ENCODE measurements at regions not wholly inside any gene's neighbourhood (a gene's known extent, or its start where the extent isn't known, plus 50 kb on each side); places are given as distances from the start of the nearest gene placed in this dataset.

- no peak for FAIRE-seq
Measured at GRCh38 chr17:34113089-34113488, 142.0 kb upstream of the CCL2 start.

DNA sequence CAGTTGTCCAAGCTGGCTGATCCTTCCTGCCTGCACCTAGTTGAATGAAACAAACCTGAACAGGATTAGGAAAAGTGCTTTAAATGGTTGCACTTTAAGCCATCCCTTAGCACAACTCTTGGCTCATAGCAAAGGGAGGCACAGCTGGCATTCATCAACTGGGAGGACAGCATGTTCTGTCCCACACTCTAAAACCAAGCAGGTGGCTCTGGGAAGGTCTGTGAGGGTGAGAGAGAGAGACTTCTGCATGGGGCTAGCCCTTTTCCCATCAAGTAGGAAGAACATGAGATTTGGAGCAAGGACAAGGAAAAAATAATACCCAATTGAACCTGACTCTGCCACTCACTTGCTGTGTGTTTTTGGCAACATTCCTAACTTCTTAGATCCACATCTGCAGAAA, 140.9 kb upstream of the CCL2 start:
- no peak for FAIRE-seq

DNA sequence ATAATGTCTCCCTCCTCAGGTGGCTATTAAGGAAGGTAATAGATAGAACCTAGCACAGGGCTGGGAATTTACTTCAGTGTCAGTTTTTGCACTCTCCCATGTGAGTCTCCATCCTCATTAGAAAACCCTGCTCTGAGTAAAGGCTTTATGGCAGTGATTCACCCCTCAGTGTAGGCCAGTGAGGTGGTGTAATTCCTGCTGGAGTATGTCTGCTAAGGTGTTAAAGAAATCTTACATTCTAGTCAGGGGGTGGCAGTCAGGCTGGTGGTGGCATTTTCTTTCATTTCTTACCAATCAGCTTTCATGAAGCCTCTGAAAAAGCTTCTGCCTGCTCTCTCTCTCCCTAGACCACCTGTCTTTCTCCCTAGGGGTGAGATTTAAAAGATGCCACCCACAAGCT, 138.8 kb upstream of the CCL2 start:
- no peak for FAIRE-seq

DNA sequence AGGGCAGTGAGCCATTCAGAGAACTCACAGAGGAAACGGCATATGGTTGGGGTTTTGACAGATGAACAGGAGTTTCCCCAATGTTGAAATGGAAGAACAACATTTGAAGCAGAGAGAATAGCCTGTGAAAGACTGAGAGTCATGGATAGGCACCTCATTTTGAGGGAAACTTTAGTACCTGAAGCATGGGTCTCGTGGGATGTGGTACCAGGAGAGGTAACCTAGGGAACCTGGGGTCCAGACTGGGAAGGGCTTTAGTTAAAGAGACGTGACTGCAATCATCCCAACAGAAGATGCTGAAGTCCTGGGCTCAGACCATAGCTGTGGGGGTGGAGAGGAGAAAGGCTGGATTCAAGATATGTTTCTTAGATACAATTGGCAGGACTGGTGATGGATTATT, 137.8 kb upstream of the CCL2 start:
- FAIRE-seq, result no peak

GRCh38 chr17:34117811-34118210, 137.3 kb upstream of the CCL2 start:
- no peak for FAIRE-seq

- FAIRE-seq, result no peak
Measured at GRCh38 chr17:34118564-34118963, 136.5 kb upstream of the CCL2 start.

- FAIRE-seq, result no peak
Measured at GRCh38 chr17:34121311-34121710, 133.8 kb upstream of the CCL2 start.

DNA sequence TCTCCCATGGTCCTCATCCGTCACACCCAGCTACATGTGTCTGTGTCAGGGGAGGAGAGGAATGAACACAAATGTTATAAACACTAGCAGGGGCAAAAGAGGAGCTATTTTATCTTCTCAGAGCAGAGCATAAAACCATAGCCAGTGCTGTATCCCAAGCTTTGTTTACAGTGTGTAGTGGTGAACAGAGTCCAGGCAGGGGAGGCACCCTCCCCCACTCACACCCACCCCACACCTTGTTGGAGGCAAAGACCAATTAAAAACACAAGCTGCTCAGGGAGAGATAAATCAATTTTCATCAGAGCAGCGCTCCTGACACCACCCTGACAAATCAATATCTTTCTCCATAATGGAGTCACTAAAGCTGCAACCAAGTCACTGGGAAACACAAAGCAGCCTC, 132.6 kb upstream of the CCL2 start:
- no peak for FAIRE-seq

- no peak for FAIRE-seq
Measured at GRCh38 chr17:34125010-34125409, 130.1 kb upstream of the CCL2 start.

GRCh38 chr17:34125921-34126320, 129.2 kb upstream of the CCL2 start:
- no peak for FAIRE-seq

GRCh38 chr17:34126496-34126895, 128.6 kb upstream of the CCL2 start:
- FAIRE-seq, result no peak

DNA sequence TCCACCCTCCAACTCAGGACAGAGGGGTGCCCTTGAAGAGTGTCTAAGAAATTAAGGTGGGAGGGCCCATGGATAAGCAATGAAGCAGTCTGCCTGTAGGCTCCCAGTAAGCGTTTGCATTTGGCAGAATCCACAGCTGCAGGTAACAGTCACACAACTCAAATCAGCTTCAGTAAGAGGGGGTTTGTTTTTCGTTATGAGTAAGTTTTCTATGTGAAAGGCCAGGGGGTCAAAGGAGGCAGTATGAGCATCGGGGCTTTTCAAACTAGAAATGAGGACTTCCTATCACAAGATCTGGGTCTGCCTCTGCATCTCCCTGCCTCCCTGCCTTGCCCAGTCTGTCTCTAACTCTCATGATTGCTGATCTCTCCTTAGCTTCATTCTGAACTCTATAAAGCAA, 128.1 kb upstream of the CCL2 start:
- no peak for FAIRE-seq

- no peak for FAIRE-seq
Measured at GRCh38 chr17:34130544-34130943, 124.5 kb upstream of the CCL2 start.

DNA sequence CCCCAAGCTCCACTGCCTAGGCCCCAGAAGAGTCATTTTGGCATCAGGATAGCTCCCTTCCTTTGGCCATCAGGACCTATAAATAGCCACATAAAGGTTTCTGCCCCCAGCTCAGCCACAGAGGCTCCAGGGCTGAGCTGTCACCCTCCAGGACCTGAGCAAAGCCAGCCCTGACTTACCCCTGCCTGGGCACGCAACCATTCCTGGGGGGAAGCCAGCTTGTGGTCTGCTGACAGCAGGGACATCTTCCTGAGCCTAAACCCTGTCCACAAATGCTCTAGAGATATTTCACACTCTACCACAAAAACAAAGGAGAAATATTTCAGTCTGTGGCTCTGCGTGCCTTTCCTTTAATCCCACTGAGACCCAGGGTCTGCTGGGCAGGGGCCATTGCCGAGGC, 123.7 kb upstream of the CCL2 start:
- no peak for FAIRE-seq

GRCh38 chr17:34133350-34133749, 121.7 kb upstream of the CCL2 start:
- FAIRE-seq, result no peak

DNA sequence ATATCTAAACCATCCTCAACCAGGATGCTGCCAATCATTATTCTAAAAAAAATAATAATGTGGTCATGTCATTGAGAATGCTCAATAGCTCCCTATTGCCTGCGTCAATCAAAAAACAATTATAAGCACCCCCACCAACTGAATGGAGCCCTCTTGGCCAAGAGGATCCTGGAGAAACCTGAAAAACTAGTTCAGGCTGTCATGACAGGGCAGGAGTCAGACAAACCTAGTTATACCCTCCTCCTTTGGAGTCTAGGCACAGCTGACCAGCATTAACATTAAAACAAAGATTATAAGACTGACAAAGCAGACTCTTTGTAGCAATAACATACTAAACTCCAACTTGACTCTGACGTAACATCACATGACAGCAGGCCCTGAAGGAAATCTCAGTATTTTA, 119.2 kb upstream of the CCL2 start:
- FAIRE-seq, result no peak

DNA sequence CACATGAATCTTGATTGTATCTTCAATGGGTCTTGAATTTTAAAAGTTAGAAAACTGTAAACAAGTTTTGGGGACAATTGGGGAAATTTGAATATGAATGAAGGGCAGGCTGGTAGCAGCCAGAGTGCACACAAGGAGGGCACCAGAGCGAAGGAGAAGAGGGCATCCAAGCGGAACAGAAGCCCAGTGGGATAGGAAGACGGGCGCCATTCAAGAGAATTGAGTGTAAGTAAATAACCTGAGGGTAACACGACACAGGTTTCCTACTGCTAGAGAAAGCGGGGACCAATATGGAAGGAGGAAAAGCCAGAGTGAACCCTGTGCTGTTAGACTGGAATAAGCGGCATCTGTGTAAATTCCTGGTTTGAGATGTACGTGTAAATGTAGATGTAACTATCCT, 115.1 kb upstream of the CCL2 start:
- no peak for FAIRE-seq

- FAIRE-seq, result no peak
Measured at GRCh38 chr17:34141590-34141989, 113.5 kb upstream of the CCL2 start.

GRCh38 chr17:34143430-34143829, 111.7 kb upstream of the CCL2 start:
- FAIRE-seq, result no peak

- FAIRE-seq, result no peak
Measured at GRCh38 chr17:34146440-34147043, 108.5 kb upstream of the CCL2 start.

- no peak for FAIRE-seq
Measured at GRCh38 chr17:34151102-34151501, 104.0 kb upstream of the CCL2 start.

DNA sequence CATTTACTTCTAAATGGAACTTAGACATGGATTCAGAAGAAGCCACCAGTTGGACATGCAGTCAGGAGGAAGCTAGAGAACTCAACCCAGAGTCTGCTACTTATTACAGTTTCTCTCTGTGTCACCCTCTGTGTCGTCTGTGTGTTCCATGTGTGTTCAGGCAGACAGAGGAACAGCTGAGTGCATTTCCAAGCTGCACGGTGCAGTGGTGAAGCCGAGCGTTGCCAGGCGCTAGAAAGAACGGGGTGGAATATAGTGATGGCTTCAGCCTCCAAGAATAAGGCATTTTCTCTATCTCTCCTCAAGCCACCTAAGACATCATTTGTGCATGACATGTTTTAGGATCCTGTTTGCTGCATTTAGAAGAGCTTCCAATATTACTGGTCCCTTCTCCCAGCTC, 101.1 kb upstream of the CCL2 start:
- FAIRE-seq, result no peak

DNA sequence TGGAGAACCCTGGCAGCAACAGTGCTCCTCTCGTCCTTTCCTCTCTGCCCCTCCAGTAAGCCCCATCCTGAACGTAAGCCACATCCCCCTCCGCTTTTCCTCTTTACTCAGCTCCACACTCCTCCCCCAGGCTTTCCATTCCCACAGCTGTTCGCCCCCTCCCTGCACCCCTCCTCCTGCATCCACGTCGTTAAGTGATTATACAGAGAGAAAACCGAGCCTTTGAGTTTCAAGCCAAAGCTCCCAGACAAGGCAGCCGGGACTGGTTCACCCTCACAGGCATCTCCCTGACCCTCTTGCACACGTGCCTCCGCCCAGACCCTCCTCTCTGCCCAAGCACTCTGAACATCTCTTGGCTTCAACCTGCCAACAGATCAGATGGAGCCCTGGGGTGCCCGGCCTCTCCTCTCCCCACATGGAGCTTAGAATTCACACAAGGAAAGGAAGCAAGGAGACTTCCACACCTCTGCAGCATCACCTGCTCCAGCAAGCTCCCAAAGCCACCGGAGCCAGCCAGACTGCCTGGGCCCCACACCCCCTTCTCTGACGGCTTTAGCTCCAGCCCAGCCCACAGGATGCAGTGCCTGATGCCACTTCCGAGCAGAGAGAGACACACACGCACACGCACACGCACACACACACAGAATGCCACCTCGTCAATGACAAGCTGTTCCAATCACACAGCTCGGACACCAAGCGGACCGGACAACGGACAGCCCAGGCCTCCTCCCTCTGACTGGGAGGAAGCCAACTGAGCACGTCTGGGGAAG, 99.9 kb upstream of the CCL2 start:
- no peak for FAIRE-seq

- no peak for FAIRE-seq
Measured at GRCh38 chr17:34155947-34156346, 99.1 kb upstream of the CCL2 start.

DNA sequence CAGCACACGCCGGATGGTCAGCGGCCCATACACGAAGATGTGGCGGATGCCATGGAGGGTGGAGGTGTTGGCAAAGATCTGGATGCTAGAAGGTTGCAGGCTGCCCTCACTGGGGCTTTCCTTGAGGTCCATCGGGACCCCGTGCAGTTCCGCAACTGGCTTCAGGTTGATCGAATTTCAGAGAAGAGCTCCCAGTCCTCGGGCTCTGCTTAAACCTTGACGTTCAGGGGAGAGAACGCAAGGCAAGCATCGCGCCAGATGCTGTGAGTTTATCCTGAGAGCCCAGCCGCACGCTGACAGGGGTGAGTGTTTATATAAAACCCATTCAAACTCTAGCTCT, 98.7 kb upstream of the CCL2 start:
- FAIRE-seq, result no peak

All from G401.6 (cell line).